ENCODE measurements at regions not wholly inside any gene's neighbourhood (a gene's known extent, or its start where the extent isn't known, plus 50 kb on each side); places are given as distances from the start of the nearest gene placed in this dataset.
"Not testable (repeated sequence)": the region's sequence is repeated elsewhere in the genome, so short reads cannot be mapped to it uniquely, and the experiment has no call there.

DNA sequence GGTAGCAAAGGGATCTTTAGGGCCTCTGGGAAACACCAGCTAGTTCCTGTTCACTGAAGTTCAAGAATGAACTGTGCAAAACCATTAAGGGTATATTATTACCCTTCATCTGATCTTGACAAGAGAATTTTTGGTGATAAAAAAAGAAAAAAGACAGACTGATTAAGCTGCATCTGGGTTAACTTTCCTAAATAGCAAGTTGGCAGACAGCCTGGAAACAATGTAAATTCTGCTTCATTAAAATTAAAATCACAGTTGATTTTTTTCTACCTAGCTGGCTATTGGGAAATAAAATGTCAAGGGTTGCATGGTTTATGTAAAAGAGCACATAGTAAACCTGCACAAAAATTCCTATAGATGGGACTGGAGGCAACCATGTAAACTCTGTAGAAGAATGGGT, 126.6 kb upstream of the PRKD1 start:
- Mint-ChIP-seq H3K4me3 (no peak overlapping the region), H3K4me1 (no peaks in the 10 kb centered on the region), H3K27ac (no peak overlapping the region), H3K27me3 (ENCODE audit: low read depth) (no peaks in the 10 kb centered on the region), H3K9me3 (no peaks in the 10 kb centered on the region), H3K36me3 (ENCODE audit: low read depth) (no peaks in the 10 kb centered on the region)
- no peak for TF ChIP-seq CTCF (IDR thresholded peaks at IDR 0.05; ENCODE audit: unreplicated experiment in 3 of 3)

- no peaks in the 10 kb centered on the region for H3K27me3 Mint-ChIP-seq (ENCODE audit: low read depth)
- no peak overlapping the region for H3K27ac Mint-ChIP-seq
Measured at GRCh38 chr14:30058401-30058800, 130.8 kb upstream of the PRKD1 start.

GRCh38 chr14:30063746-30064145, 136.1 kb upstream of the PRKD1 start:
- Mint-ChIP-seq H3K27ac (no peak overlapping the region), H3K36me3 (ENCODE audit: low read depth) (no peaks in the 10 kb centered on the region), H3K4me1 (no peaks in the 10 kb centered on the region), H3K27me3 (ENCODE audit: low read depth) (no peaks in the 10 kb centered on the region), H3K4me3 (no peak overlapping the region), H3K9me3 (peaks cover 4% of the 10 kb centered on the region)
- no peak for TF ChIP-seq CTCF (IDR thresholded peaks at IDR 0.05; ENCODE audit: unreplicated experiment in 3 of 3)

More at GRCh38 chr14:30058401-30058800, 130.8 kb upstream of the PRKD1 start:
- TF ChIP-seq CTCF (IDR thresholded peaks at IDR 0.05; ENCODE audit: unreplicated experiment in 3 of 3): no peak
- Mint-ChIP-seq H3K9me3 (no peaks in the 10 kb centered on the region), H3K36me3 (ENCODE audit: low read depth) (no peaks in the 10 kb centered on the region), H3K4me1 (no peaks in the 10 kb centered on the region), H3K4me3 (no peak overlapping the region)

DNA sequence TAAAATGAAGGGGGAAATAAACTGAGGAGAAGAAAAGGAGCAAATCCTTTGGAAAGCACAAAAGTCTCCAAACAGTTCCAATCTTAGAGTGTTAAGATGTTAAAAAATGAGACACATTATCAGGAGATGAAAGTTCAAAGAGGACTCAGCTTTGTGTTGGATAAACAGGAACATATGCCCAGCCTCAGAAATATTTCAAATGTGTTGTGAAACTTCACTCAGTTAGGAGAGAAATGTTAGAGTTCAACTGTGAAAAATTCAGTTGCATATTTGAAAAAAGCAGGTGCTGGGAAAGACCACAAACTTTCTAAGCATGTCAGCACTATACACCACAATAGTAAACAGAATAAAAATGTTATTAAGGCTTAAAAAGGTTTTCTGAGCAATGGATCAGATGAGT, 136.8 kb upstream of the PRKD1 start:
- Mint-ChIP-seq H3K27ac (no peak overlapping the region), H3K36me3 (ENCODE audit: low read depth) (no peaks in the 10 kb centered on the region)

DNA sequence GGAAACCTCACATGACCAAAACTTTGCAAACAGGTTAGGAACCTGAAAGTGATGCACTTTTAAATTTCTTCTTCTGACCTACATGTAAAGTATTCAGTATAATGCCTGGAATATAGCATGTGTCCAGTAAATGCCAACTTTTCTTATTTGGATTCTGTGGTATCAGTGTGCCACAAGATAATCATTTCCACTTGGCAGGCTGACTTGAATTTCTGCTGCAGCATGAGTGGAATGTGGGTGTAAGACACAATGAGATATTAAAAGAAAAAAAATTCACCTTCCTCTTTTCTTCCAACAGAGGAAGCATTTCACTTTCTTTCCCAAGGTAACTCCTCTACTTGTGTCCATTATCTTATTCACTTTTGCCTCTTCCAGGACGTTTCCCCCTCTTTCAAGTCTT, 141.9 kb upstream of the PRKD1 start:
- Mint-ChIP-seq H3K36me3 (ENCODE audit: low read depth) (no peaks in the 10 kb centered on the region), H3K4me1 (no peaks in the 10 kb centered on the region), H3K27me3 (ENCODE audit: low read depth) (no peaks in the 10 kb centered on the region), H3K9me3 (peaks cover 17% of the 10 kb centered on the region), H3K27ac (no peak overlapping the region), H3K4me3 (no peak overlapping the region)
- no peak for TF ChIP-seq CTCF (IDR thresholded peaks at IDR 0.05; ENCODE audit: unreplicated experiment in 3 of 3)

More for the DNA sequence above, 136.8 kb upstream of the PRKD1 start:
- TF ChIP-seq CTCF (IDR thresholded peaks at IDR 0.05; ENCODE audit: unreplicated experiment in 3 of 3): no peak
- H3K27me3 Mint-ChIP-seq (ENCODE audit: low read depth): no peaks in the 10 kb centered on the region
- H3K4me3 Mint-ChIP-seq: no peak overlapping the region
- H3K4me1 Mint-ChIP-seq: no peaks in the 10 kb centered on the region
- H3K9me3 Mint-ChIP-seq: peaks cover 4% of the 10 kb centered on the region

GRCh38 chr14:30072454-30072853, 144.8 kb upstream of the PRKD1 start:
- H3K36me3 Mint-ChIP-seq (ENCODE audit: low read depth); H3K27me3 Mint-ChIP-seq (ENCODE audit: low read depth); H3K4me3 Mint-ChIP-seq; H3K4me1 Mint-ChIP-seq; H3K27ac Mint-ChIP-seq: not testable (repeated sequence)
- peaks cover 13% of the 10 kb centered on the region for H3K9me3 Mint-ChIP-seq

All from nephron (organoid).